CD4-positive, alpha-beta memory T cell (primary cell): ENCODE measurements at regions not wholly inside any gene's neighbourhood (a gene's known extent, or its start where the extent isn't known, plus 50 kb on each side); places are given as distances from the start of the nearest gene placed in this dataset.
"Not testable (repeated sequence)": the region's sequence is repeated elsewhere in the genome, so short reads cannot be mapped to it uniquely, and the experiment has no call there.

Experiments used
- CTCF ChIA-PET: fragments of 350-600 bp; sonication (Branson Sonifier 250); formaldehyde crosslinking; loops from one replicate; lab custom pipeline; 2021; ENCODE audit warnings: inconsistent platforms; ENCODE audit not compliant: partially characterized antibody; lab: Charles Lee
- POLR2A ChIA-PET: fragments of 350-600 bp; sonication (Branson Sonifier 250); formaldehyde crosslinking; loops from one replicate; lab custom pipeline; 2021; ENCODE audit not compliant: partially characterized antibody; lab: Charles Lee
- DNase-seq, 5 donors: peaks; one replicate each; pipeline versions ENCODE4 v3.0.0 to v3.0.0-alpha.2; 2020 to 2022; ENCODE audit warnings: mixed read lengths in 1 of 5
- H3K27ac ChIP-seq: one replicate; pipeline ENCODE4 v1.7.0; 2013; ENCODE audit warnings: low read depth, low read length
- H3K27me3 ChIP-seq: 2 replicates; pipeline ENCODE4 v1.7.0; 2013; ENCODE audit warnings: mild to moderate bottlenecking, low read length, moderate library complexity; ENCODE audit not compliant: insufficient read depth
- H3K36me3 ChIP-seq: 2 replicates; pipeline ENCODE4 v1.7.0; 2013; ENCODE audit warnings: mild to moderate bottlenecking, low read length, moderate library complexity; ENCODE audit not compliant: insufficient read depth
- H3K4me1 ChIP-seq: 2 replicates; pipeline ENCODE4 v1.7.0; 2013; ENCODE audit warnings: mild to moderate bottlenecking, low read length, moderate library complexity; ENCODE audit not compliant: insufficient read depth
- H3K4me3 ChIP-seq, 2 donors: one replicate each; pipeline ENCODE4 v1.7.0; 2013; ENCODE audit warnings: low read length in 2 of 2, mild to moderate bottlenecking in 1 of 2
- H3K9me3 ChIP-seq, 2 donors: one replicate each; pipeline ENCODE4 v1.7.0; 2013; ENCODE audit warnings: low read length in 2 of 2, control low read depth in 1 of 2; ENCODE audit not compliant: control insufficient read depth in 1 of 2
- H3K27ac Mint-ChIP-seq, 7 donors: one replicate each; pipeline ENCODE4 v1.8.0; 2020 to 2021; ENCODE audit warnings: mixed read lengths in 7 of 7, mild to moderate bottlenecking in 6 of 7, inconsistent platforms in 3 of 7, moderate library complexity in 3 of 7
- H3K27me3 Mint-ChIP-seq, 2 donors: one replicate each; pipeline ENCODE4 v1.8.0; 2020 to 2021; ENCODE audit warnings: mixed read lengths in 2 of 2
- H3K36me3 Mint-ChIP-seq, 2 donors: one replicate each; pipeline ENCODE4 v1.8.0; 2020 to 2021; ENCODE audit warnings: mixed read lengths in 2 of 2, inconsistent platforms in 1 of 2, mild to moderate bottlenecking in 1 of 2
- H3K4me1 Mint-ChIP-seq, 4 donors: one replicate each; pipeline ENCODE4 v1.8.0; 2020 to 2021; ENCODE audit warnings: mixed read lengths in 4 of 4, mild to moderate bottlenecking in 1 of 4
- H3K4me3 Mint-ChIP-seq, 8 donors: one replicate each; pipeline ENCODE4 v1.8.0; 2020 to 2021; ENCODE audit warnings: mixed read lengths in 8 of 8, mild to moderate bottlenecking in 7 of 8, moderate library complexity in 6 of 8, inconsistent platforms in 3 of 8
- H3K9me3 Mint-ChIP-seq, 8 donors: one replicate each; pipeline ENCODE4 v1.8.0; 2020 to 2021; ENCODE audit warnings: mixed read lengths in 8 of 8, mild to moderate bottlenecking in 5 of 8, inconsistent platforms in 3 of 8, moderate library complexity in 1 of 8
- intact Hi-C: fragments of 100-400 bp; cut with micrococcal nuclease; formaldehyde crosslinking; loops from one replicate; pipeline ENCODE4 v1.15.1; 2023

DNA sequence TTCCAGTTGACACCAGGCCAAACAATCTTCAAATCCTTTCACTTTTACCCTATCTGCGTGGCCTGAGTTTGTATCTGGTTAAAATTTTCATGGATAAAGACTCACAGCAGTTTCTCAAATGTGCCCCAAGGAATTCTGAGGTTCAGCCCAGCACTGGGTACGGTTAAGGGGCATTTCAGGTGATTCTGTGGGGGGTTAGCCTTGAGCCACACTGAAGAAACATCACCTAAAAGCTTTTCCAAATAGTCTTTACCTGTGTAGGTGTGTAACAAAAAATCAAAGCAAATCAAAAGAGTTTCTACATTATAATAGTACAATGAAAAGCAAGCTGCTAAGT lies 83.8 kb upstream of the DNAJC1 start:
- no peaks in the 10 kb centered on the region for H3K4me1 ChIP-seq
- H3K27me3 Mint-ChIP-seq, result peaks cover 21 to 22% of the 10 kb centered on the region in 2 donors
- no peaks in the 10 kb centered on the region for H3K36me3 ChIP-seq
- no peak overlapping the region for H3K27ac Mint-ChIP-seq
- H3K27me3 ChIP-seq, result no peaks in the 10 kb centered on the region
- no peak overlapping the region for H3K4me3 ChIP-seq
- H3K4me3 Mint-ChIP-seq, result no peak overlapping the region
- ChIA-PET POLR2A (no interaction called here), CTCF (no interaction called here)
- H3K9me3 Mint-ChIP-seq, result no peaks in the 10 kb centered on the region
- intact Hi-C loops, result no loop called here
- no peaks in the 10 kb centered on the region for H3K36me3 Mint-ChIP-seq
- no peaks in the 10 kb centered on the region for H3K4me1 Mint-ChIP-seq
- no peak for DNase-seq
- no peaks in the 10 kb centered on the region for H3K9me3 ChIP-seq
- H3K27ac ChIP-seq, result no peak overlapping the region

DNA sequence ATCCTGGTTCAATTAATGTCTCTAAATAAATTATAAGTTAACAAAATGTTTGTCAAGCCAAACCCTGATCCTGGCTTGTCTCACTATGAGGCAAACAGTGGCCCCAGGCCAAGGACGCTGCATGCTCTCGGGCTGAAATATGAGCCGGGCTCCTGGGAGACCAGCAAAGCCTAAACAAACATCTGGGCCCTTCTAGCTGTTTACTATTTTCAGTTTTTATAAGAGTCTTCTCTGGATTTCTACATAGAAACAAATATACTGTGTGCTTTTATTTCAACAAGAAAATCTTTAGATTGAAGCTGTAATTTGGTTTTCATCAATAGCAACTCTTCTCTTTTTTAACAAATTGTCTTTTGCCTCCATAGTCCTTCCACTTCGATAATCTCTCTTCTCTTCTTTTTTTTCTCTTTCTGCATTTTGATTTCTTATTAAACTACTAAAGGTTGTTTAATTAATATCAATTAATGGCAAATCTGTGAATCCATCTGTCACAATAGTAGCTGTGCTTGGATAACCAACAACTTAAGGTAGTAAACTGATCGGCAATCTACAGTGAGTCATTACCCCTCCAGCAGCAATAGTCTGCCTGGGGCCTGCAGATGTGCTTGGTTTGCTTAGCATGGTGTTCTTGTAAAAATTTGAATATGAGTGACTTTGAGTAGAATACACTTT lies 83.3 kb upstream of the DNAJC1 start:
- intact Hi-C loops, result no loop called here
- Mint-ChIP-seq H3K4me1 (no peaks in the 10 kb centered on the region), H3K9me3 (no peaks in the 10 kb centered on the region), H3K4me3 (no peak overlapping the region), H3K27me3 (peaks cover 20 to 23% of the 10 kb centered on the region in 2 donors), H3K27ac (no peak overlapping the region), H3K36me3 (no peaks in the 10 kb centered on the region)
- Histone ChIP-seq H3K4me1 (no peaks in the 10 kb centered on the region), H3K4me3 (no peak overlapping the region), H3K27me3 (no peaks in the 10 kb centered on the region), H3K27ac (no peak overlapping the region), H3K36me3 (no peaks in the 10 kb centered on the region), H3K9me3 (no peaks in the 10 kb centered on the region)
- ChIA-PET POLR2A (no interaction called here), CTCF (no interaction called here)
- DNase-seq, result no peak

DNA sequence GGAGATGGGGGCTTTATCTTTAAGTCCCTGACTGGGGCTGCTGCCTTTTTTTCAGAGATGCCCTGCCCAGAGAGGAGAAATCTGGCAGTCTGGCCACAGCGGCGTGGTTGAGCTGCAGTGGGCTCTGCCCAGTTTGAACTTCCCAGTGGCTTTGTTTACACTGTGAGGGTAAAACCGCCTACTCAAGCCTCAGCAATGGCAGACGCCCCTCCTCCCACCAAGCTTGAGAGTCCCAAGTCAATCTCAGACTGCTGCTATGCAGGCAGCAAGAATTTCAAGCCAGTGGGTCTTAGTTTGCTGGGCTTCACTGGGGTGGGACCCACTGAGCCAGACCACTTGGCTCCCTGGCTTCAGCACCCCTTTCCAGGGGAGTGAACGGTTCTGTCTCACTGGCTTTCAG lies 76.4 kb upstream of the DNAJC1 start:
- H3K36me3 Mint-ChIP-seq, H3K9me3 ChIP-seq, H3K4me1 Mint-ChIP-seq, H3K4me3 Mint-ChIP-seq, H3K4me1 ChIP-seq, intact Hi-C loops, H3K27ac Mint-ChIP-seq, H3K27me3 ChIP-seq, POLR2A ChIA-PET, DNase-seq, H3K36me3 ChIP-seq, CTCF ChIA-PET, H3K4me3 ChIP-seq, H3K27ac ChIP-seq: not testable (repeated sequence)
- Mint-ChIP-seq H3K27me3 (peaks cover 18 to 34% of the 10 kb centered on the region in 2 donors), H3K9me3 (peaks cover 0 to 20% (median 8%) of the 10 kb centered on the region in 8 donors)

- DNase-seq, result no peak
- Histone ChIP-seq H3K4me3 (no peak overlapping the region), H3K27ac (no peak overlapping the region), H3K9me3 (peaks cover 0 to 5% of the 10 kb centered on the region in 2 donors), H3K36me3 (no peaks in the 10 kb centered on the region), H3K4me1 (no peaks in the 10 kb centered on the region), H3K27me3 (no peaks in the 10 kb centered on the region)
- H3K4me1 Mint-ChIP-seq, result no peaks in the 10 kb centered on the region
- H3K9me3 Mint-ChIP-seq, result peaks cover 7 to 52% (median 33%) of the 10 kb centered on the region in 8 donors
- POLR2A ChIA-PET, result no interaction called here
- H3K36me3 Mint-ChIP-seq, result peaks cover 1 to 3% of the 10 kb centered on the region in 2 donors
- CTCF ChIA-PET, result no interaction called here
- intact Hi-C loops, result no loop called here
- H3K4me3 Mint-ChIP-seq, result no peak overlapping the region
- H3K27me3 Mint-ChIP-seq, result peaks cover 3 to 4% of the 10 kb centered on the region in 2 donors
- H3K27ac Mint-ChIP-seq, result no peak overlapping the region
Measured at GRCh38 chr10:22071332-22071731, 67.8 kb upstream of the DNAJC1 start.

GRCh38 chr10:22067091-22067490 lies 63.6 kb upstream of the DNAJC1 start:
- Mint-ChIP-seq H3K36me3 (peaks cover 0 to 9% of the 10 kb centered on the region in 2 donors), H3K4me3 (no peak overlapping the region), H3K27me3 (peaks cover 0 to 2% of the 10 kb centered on the region in 2 donors), H3K4me1 (no peaks in the 10 kb centered on the region), H3K9me3 (peaks cover 5 to 56% (median 37%) of the 10 kb centered on the region in 8 donors), H3K27ac (no peak overlapping the region)
- Histone ChIP-seq H3K4me1 (no peaks in the 10 kb centered on the region), H3K27me3 (no peaks in the 10 kb centered on the region), H3K27ac (no peak overlapping the region), H3K36me3 (no peaks in the 10 kb centered on the region), H3K4me3 (no peak overlapping the region), H3K9me3 (peaks cover 0 to 5% of the 10 kb centered on the region in 2 donors)
- DNase-seq, result no peak
- POLR2A ChIA-PET, result no interaction called here
- intact Hi-C loops, result loop anchor here (2.0 kb wide), 1 partner anchor 74 kb away; no protein-coding TSS in a partner anchor
- CTCF ChIA-PET, result interaction anchor here (1.8 kb wide), 1 partner anchor 74 kb away, joined by 5 read pairs; no protein-coding TSS in a partner anchor

GRCh38 chr10:22060984-22061383 lies 57.5 kb upstream of the DNAJC1 start:
- intact Hi-C loops, result loop anchor here (1.0 kb wide), 1 partner anchor 39 kb away; no protein-coding TSS in a partner anchor
- Mint-ChIP-seq H3K4me1 (peaks cover 5 to 12% (median 8%) of the 10 kb centered on the region in 4 donors), H3K4me3 (peak overlapping the region in 5 of 8 donors; percentile 23 to 64 (median 54)), H3K9me3 (peaks cover 0 to 45% (median 31%) of the 10 kb centered on the region in 8 donors)
- H3K36me3 ChIP-seq, H3K27ac ChIP-seq, H3K9me3 ChIP-seq, H3K4me3 ChIP-seq, H3K27ac Mint-ChIP-seq, POLR2A ChIA-PET, H3K27me3 ChIP-seq, H3K27me3 Mint-ChIP-seq, H3K36me3 Mint-ChIP-seq: not testable (repeated sequence)
- DNase-seq, result peak; percentile 26 to 58 (median 43)
- H3K4me1 ChIP-seq, result peaks cover 11% of the 10 kb centered on the region
- CTCF ChIA-PET, result interaction anchor here (1.0 to 1.4 kb wide), 2 partner anchors 37 to 57 kb away, joined by 3 read pairs; partner anchors contain the start of gene DNAJC1

- no peak overlapping the region for H3K27ac ChIP-seq
- H3K4me3 Mint-ChIP-seq, result no peak overlapping the region
- H3K4me3 ChIP-seq, result no peak overlapping the region
- H3K9me3 ChIP-seq, result no peaks in the 10 kb centered on the region
- H3K27ac Mint-ChIP-seq, result no peak overlapping the region
- H3K36me3 Mint-ChIP-seq, result peaks cover under 1 to 2% of the 10 kb centered on the region in 2 donors
- H3K9me3 Mint-ChIP-seq, result peaks cover 0 to 33% (median 21%) of the 10 kb centered on the region in 8 donors
- no peaks in the 10 kb centered on the region for H3K27me3 ChIP-seq
- peaks cover 10 to 24% (median 13%) of the 10 kb centered on the region in 4 donors for H3K4me1 Mint-ChIP-seq
- no peak for DNase-seq
- CTCF ChIA-PET, result interaction anchor here (0.6 kb wide), 1 partner anchor 48 kb away, joined by 4 read pairs; no protein-coding TSS in a partner anchor
- H3K27me3 Mint-ChIP-seq, result peaks cover 1 to 10% of the 10 kb centered on the region in 2 donors
- POLR2A ChIA-PET, result no interaction called here
- intact Hi-C loops, result no loop called here
- H3K36me3 ChIP-seq, result no peaks in the 10 kb centered on the region
- peaks cover 11% of the 10 kb centered on the region for H3K4me1 ChIP-seq
Measured at GRCh38 chr10:22058201-22058600, 54.7 kb upstream of the DNAJC1 start.
